ENCODE measurements at regions not wholly inside any gene's neighbourhood (a gene's known extent, or its start where the extent isn't known, plus 50 kb on each side); places are given as distances from the start of the nearest gene placed in this dataset.
"Not testable (repeated sequence)": the region's sequence is repeated elsewhere in the genome, so short reads cannot be mapped to it uniquely, and the experiment has no call there.

- no peak for DNase-seq
These were observed 353.9 kb downstream of the NSUN3 start for GRCh38 chr3:94416768-94417167.

DNA sequence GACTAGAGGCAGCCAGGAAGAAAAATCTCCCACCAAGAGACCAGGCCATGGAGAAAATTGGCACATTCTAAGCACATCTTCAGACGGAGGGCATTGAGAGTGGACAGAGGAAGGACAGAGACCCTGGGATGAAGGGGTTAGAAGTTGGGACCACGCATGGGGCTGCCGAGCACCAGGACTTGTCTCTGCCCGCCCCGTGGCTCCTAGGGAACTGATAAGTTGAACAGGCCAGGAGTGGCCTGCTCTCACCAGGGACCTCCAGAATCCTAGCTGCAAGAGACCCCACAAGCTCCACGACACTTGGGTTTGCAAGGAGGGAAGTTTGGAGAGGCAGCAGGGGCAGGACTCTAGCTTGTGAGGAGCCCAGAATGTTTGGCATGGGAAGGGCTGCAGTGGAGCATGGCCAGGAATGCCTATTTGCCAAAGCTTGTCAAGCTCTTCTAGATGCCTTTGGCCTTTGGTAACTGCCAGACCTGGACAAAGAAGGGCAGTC, 355.1 kb downstream of the NSUN3 start:
- no peak for DNase-seq

GRCh38 chr3:94420931-94421330, 358.1 kb downstream of the NSUN3 start:
- no peak for DNase-seq

DNA sequence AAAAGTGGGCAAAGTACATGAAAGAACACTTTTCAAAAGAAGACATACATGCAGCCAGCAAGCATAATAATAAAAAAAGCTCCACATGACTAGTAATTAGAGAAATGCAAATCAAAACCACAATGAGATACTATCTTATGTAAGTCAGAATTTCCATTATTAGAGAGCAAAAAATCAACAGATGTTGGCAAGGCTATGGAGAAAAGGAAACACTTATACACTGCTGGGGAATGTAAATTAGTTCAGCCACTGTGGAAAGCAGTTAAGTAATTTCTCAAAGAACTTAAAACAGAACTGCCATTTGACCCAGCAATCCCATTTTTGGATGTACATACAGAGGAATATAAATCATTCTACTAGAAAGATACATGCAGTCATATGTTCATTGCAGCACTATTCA, 360.7 kb downstream of the NSUN3 start:
- no peak for DNase-seq

GRCh38 chr3:94429517-94429916, 366.7 kb downstream of the NSUN3 start:
- DNase-seq: no peak

GRCh38 chr3:94431876-94432570, 369.2 kb downstream of the NSUN3 start:
- no peak for DNase-seq

- no peak for DNase-seq
These were observed 370.9 kb downstream of the NSUN3 start for GRCh38 chr3:94433811-94434210.

GRCh38 chr3:94440767-94441493, 378.1 kb downstream of the NSUN3 start:
- DNase-seq: no peak

DNA sequence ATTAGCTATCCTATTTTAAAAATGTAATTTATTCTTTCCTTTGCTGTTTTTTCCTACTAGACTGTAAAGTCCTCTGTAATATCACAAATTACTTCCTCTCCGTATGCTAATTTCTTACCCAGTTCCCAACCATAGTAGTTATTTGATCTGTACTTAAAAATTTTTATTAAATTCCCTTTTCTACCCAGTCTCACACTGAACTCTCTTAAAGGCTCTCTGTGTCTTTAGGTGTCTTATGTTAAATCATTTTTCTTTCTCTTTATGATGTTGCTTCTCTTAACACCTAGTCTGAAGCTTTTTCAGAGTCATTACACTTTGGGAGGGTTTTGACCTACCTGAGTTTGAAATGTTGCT, 378.6 kb downstream of the NSUN3 start:
- no peak for DNase-seq

GRCh38 chr3:94453864-94454263, 391.0 kb downstream of the NSUN3 start:
- DNase-seq: no peak

GRCh38 chr3:94459167-94459566, 396.3 kb downstream of the NSUN3 start:
- no peak for DNase-seq

GRCh38 chr3:94460931-94461330, 398.1 kb downstream of the NSUN3 start:
- no peak for DNase-seq

- no peak for DNase-seq
These were observed 400.1 kb downstream of the NSUN3 start for GRCh38 chr3:94462931-94463330.

- DNase-seq: no peak
These were observed 409.6 kb downstream of the NSUN3 start for GRCh38 chr3:94472511-94472910.

DNA sequence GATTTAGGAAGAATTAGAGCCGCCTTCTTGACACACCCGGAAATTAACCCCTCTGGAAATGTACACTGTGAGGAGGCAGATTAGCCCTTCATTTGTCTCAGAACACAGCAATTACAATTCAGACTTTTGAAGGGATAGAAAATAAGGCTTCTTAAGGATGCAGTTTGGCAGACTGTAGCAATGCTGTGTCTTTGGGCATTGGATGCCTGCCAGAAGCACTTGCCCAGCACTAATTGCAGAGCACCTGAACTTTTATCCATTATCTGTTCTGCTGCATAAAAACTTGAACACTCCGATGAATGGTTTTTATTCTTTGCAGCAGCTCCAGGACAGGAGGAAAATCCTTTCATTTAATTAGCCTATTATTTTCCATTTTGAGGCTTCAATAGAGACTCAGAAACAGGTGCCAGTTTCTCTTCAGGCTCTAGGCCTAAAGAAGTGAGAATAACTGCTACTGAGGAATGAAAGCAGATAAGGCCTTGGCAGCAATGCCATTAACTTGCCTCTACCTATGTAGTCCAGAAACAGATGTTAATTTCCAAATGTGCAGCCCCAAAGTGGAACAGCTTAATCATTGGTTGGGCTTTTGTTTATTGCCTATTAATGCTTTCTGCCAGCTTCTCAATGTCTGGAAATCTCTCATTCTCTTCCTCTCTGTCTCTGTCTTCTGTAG, 418.5 kb downstream of the NSUN3 start:
- no peak for DNase-seq

- no peak for DNase-seq
These were observed 419.8 kb downstream of the NSUN3 start for GRCh38 chr3:94482686-94483085.

- no peak for DNase-seq
These were observed 420.5 kb downstream of the NSUN3 start for GRCh38 chr3:94483403-94483802.

DNA sequence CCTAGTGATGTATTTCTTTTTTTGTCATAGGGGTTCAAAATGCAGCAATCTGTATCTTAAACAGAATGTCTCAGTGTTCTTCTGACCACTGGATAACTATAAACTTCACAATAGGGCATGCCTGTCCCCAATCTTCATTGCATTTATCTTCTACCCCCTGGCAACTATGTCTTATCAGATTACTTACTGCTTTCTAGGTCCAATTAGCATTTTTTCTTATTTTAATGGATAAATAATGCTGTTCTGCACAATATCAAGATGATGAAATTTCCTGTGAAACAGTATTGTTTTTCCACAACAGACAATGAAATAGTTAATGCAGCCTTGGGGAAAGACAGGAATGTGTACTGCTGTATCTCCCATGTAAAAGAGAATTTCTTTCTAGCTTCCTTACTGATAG, 432.1 kb downstream of the NSUN3 start:
- no peak for DNase-seq

- no peak for DNase-seq
These were observed 437.3 kb downstream of the NSUN3 start for GRCh38 chr3:94500146-94500545.

- not testable (repeated sequence) for DNase-seq
These were observed 444.5 kb downstream of the NSUN3 start for GRCh38 chr3:94507354-94507753.

GRCh38 chr3:94512876-94513275, 450.0 kb downstream of the NSUN3 start:
- DNase-seq: no peak

DNA sequence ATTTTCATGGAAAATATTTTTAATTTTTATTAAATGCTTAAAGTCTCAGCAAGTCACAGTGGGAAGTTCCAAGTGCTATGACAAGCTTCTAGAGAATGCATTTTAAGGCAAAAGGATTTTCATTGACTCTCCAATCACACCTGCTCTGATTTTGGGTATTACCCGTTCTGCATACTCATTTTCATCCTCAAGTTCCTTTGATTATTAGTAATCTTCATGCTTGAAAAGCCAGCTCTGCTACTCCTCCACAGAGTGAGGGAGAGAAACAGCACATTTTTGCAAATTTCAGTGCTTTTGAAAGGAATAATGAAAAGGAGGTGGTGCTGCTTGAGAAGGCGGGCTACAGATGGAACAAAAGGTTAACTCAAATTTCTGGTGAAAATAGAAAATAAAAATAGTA, 450.7 kb downstream of the NSUN3 start:
- DNase-seq: no peak

DNA sequence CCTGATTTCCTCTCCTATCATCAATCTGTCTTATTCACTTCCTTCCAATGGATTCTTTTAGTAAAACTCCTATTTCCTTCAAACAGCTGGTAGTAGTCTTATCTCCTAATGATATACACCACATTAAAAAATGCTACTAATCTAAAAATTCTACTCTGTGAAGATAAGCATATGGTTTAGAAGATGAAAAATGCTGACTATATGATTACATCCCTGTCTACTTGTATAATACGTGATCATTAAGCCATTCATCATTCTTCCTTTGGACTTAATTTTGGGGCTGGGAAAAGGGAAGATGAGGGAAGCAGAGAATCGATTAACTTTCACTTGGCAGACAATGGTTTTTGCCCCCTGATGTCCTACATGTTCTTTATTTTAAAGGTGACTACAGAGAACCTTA, 453.1 kb downstream of the NSUN3 start:
- DNase-seq: no peak

- DNase-seq: no peak
These were observed 457.5 kb downstream of the NSUN3 start for GRCh38 chr3:94520364-94520763.
